ENCODE measurements at regions not wholly inside any gene's neighbourhood (a gene's known extent, or its start where the extent isn't known, plus 50 kb on each side); places are given as distances from the start of the nearest gene placed in this dataset.

DNA sequence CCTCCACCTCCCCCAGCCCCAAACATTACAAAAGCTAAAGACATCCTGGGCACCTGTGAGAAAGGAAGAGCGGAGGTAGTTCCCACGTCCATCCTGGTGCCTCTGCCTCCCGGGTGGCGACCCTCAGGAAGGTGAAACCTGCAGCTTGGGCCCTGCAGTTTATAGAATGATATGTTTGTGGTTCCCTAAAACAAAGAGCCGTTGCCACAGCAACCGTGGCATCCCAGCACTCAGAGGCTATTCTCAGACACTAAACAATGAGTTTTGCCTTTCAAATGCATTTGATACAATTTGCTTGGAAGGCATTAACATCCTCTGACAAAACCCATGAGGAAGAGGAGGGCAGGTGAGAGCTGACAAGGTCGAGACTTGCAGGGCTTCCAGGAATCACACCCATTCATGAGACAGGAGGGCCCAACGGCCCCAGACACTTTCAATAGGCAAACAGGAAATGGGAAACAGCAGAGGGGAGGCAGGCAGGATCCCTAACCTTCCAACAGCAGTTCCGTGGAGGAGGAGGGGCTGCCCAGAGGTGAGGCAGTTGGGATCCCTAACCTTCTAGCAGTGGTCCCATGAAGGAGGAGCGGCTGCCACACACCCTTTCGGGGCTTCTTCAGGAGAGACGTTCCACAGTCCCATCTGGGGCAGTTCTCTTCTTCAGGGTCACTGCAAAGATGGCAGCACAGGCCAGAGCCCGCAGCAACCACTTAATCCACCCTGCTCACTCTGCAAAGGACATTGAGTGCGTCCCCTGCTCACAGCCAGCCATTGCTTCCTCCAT, 379.2 kb downstream of the SHANK2 start:
- DNase-seq (ENCODE audit: low spot score): no peak

DNA sequence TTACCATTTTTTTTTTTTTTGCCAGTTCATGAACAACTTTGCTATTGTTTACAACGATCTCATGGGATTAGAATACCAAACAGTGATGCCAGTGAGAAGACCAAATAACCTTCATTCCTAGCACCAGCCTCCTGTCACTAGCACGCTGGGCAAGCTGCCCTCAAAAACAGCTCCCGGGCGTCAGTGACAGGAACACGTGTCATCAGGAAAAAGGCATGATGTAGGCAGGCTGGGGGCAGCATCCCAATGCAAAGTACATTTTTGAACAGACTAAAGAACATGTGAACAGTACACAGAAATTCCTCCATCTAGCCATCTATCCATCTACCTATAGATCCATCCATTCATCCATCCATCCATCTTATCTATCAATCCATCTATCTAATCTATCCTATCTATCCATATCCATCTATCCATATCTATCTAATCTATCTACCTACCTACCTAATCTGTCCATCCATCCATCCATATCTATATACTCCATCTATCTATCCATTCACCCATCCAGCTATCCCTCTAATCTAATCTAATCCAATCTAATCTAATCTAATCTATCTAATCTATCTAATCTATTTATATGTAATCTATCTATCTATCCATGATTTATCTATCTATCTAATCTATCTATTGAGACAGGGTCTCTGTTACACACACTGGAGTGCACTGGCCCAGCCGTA, 378.5 kb downstream of the SHANK2 start:
- DNase-seq (ENCODE audit: low spot score): no peak

DNA sequence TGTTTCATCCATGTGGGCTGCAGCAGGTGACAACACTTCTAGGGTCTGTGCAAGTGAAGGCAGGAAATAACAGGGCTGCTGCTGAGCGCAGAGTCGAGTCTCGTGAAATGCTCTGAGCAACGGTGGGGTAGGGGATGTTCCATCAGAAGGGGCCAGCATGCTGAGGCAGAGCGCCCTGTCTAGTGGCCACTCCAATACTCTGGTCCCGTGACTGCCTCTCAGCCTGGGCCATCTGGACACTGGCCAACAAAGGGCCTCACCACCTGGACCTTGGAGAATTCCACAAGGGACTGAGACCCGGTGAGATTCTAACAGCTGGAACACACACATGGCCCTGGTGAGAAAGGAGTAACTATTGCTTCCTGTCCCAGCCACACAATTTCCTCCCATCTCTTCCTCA, 375.7 kb downstream of the SHANK2 start:
- DNase-seq (ENCODE audit: low spot score): no peak

DNA sequence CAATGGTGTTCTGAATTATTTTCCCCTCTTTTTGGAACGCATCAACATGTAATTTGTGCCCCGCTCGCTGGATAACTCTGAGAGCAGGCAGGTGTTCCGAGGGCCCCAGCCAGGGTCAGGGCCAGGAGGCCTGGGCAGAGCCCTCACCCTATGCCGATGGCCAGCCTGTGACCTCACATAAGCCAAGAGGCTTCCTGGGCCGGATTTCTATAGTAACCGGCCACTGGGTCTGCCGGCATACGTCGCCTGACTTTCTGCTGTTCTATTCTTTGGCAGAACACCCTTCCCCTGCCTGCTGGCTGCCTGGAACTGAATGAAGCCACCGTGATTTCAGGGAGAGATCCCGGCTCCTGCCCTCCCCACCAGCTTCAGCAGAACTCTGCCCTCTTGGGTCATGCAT, 375.2 kb downstream of the SHANK2 start:
- DNase-seq (ENCODE audit: low spot score): no peak

DNA sequence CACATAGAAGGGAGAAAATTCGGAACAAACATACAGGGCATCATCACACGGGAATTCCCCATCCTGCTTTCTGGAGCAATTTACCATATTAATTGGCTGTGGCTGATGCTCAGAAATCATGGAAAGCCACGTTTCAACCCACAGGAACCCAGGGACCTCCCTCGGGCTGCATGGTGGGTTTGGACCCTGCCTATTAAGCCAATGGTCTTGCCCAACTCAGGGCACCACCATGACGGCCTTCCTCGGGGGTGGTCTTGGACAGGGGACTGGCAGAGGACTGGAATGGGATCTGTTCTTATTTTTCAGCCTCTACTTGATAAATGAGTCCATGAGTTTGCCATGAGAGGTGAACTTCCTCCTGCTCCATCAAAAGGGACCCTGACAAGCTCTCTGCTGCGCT, 374.0 kb downstream of the SHANK2 start:
- DNase-seq (ENCODE audit: low spot score): no peak

DNA sequence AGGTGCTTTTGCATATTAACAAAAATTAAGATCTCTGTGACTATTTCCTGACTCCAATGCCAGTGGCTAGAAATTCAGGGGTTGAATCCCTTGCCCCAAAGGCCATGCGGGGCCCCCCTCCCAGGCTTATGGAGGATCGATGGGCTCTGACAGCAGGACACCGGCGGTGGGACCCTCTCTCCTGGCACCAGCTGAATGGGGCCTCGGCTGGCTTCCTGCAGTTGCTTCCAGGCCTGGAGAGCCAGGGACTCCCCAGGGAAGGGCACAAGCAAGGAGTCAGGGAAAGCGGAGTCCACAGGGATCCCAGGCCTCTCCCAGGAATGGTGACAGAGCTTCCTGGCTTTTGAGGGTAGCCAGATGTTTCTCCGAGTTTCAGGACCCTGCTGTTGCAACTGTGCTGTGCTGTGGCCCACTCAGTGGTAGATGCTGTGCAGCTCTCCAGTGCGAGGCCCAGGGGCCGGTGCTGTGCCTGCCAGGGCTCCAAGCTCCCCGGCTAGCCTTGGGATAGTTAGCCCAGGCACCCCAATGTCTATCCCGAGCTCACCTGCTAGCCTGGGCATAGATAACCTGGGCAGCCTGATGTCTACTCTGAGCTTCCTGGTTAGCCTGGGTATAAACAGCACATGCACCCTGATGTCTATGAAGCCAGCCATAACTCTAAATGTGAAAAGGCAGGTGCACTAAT, 372.6 kb downstream of the SHANK2 start:
- no peak for DNase-seq (ENCODE audit: low spot score)

DNA sequence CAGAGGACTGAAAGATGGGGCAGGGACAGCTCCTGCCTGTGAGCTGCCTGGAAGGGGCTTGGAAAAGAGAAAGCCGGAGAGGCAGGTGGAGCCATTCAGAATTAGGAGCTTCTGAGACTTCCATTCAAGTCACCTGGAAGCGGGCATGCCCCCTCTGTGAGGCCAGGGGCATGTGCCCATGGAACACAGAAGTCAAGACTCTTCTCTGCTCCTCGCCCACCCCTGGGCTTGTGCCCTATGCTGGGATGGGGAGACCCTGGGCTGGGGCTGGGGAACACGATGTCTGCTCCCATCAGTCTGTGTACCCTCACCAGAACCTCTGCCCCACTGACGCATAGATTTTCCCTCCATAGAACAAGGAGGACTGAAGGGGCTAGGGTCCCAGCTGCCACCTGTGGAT, 372.0 kb downstream of the SHANK2 start:
- DNase-seq (ENCODE audit: low spot score): no peak

DNA sequence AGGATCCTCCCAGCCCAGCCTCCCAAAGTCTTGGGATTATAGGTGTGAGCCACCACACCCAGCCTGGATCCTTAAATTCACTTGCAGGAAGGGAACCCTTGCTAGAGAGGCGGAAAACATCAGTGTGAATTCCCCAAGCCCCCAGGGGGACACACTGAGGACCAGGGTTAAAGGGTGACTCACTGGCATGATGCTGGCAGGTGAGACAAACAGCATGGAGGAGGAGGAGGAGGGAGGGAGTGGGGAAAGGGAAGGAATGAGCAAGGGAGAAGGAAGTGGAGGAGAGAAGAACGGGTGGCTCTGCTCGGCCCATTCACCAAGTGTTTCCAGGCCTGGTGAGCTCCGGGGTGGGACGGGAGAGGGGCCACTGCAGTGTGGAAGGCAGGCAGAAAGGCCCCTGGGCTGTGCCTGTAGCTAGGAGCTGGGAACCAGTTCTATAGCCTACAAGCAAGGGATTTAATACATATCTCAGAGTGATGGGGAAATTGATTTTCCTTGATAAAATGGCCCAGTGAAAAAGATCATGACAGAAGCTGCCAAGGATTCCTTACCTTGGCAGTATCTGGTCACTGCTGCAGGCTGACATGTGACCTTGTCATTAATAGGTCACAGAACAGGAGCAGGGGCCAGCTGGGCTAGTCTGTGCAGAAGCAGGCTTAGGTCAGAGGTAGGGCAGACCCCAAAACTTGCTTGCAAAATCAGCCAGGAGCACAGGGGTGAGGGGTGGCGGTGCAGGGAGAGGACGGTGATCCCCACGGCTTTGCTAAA, 370.2 kb downstream of the SHANK2 start:
- DNase-seq (ENCODE audit: low spot score): no peak

DNA sequence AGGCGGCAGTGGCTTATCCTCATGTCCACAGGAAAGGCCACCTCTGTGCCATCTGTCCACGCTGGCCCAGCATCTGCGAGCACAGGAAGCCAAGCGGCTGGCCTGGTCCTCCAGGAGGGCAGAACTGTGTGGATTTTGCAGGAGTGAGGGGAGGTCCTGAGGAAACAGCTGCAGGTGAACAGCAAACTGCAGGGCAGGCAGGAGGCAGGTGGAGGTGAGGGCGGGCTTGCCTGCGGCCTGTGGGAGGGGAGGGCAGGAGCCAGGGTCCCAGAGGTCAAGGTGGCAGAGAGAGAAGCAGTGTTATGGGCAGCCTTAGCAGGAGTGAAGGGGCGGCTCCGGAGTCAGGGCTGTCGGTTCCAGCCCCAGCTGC, 369.7 kb downstream of the SHANK2 start:
- no peak for DNase-seq (ENCODE audit: low spot score)

DNA sequence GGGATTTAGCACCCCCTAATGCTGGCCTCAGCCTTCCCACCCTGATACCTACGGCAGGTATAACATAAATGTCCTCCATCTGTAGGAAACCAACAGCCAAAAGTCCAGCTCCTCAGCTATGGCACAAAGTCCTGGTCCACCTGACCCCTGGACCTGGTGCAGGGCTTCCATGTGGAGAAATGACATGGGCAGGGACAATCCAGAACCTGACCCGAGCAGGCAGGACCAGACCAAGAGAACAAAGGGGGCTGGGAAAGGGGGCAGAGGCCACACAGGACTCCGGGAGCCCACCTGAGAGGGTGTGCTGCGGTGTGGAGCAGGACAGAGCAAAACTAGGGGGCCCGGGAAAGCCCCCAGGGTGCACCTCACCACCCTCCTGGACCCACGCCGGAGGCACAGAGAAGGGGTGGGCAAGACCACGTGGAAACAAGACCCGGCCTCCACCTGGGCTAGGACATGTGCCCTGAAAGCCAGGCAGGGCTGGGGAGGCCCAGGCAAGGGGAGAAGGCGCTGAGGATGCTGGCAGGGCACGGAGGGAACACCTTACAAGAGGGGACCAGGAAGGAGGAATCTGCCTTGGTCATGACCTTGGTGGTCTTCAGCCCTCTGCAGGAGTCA, 368.9 kb downstream of the SHANK2 start:
- DNase-seq (ENCODE audit: low spot score): no peak

DNA sequence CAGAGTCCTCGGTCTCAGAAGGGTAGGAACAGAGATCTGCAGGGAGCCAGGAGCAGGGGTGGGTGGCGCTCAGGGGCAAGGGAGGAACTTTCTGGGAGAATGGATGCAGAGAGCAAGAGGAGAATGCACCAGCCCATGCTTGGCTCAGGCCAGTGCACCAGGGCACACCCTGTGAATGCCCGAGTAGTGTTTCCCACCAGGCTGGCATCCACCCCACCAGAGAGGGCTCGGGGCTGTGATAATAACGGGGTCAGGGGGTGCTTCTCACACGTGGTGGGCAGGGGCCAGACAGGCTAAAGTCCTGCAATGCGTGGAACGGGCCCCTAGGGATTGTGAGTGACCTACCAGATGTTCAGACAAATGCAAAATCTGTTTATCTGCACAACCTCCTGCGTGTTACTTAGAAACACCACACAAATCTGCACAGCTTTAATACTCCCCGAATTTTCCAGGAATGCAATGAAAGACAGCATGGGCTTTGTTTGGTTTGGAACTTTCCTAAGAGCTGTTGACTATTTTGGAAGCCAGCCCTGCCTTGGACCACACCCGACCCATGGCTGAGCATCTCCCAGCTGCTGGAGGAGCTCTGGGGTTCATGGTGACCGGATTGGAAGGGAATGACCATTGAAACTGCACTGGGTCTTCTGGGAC, 368.3 kb downstream of the SHANK2 start:
- DNase-seq (ENCODE audit: low spot score): no peak

DNA sequence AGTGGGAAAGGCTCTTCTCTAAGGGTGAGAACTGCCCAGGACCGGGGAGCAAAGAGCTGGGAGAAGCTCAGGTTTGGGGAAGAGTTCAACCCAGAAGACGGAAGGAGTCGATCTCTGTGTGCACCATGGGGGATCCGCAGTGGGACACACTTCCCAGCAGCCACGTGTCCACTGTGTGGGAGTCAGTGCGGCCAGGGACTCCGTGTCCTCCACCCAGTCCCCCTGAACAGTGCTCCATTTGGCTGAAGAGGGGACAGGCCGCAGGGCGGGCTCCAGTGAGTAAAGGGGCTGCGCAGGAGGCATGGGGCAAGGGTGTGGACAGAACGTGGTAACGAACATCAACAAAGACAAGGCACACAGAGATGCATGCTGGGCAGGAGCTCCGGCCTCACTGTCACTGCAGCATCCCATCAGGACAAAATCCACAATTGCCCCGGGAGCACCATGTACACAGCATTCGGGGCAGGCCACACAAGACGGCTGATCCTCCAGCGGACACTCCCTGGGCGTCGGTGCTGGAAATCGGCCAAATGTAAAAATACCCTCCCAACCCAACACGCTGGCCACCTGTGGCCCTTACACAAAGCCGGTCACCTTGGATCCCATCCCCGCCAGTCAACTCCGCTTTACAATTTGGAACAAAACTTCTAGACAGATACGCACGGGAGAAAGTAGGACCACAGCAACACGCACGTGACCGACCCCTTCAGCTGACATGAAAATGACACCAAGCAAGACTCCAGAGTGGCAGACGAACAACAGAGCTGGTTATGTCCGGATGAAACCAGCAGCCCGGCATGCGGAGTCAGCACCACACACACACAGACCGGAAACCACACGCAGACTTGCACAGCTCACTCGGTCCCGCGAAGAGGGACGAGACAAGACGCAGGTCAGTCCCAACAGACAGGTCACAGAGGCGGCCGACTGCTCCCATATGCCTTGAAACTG, 366.8 kb downstream of the SHANK2 start:
- DNase-seq (ENCODE audit: low spot score): no peak

DNA sequence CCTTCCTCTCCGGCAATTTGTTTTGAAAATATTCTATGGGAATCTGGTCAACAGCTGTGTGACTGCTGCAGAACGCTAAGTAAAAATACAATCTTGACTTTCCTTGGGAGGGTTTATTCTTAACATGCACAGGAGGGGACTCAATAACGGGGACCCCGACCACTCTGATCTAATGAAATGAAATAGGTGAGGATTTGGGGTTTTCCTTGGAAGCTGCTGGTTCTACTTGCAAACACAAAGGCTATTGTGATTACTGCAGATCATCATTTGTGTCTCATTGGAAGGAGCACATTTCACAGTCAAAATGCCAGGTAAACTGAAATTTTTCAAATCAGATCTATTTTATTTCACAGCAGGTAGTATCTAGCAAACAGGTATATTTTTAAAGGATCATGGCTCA, 366.1 kb downstream of the SHANK2 start:
- DNase-seq (ENCODE audit: low spot score): no peak

DNA sequence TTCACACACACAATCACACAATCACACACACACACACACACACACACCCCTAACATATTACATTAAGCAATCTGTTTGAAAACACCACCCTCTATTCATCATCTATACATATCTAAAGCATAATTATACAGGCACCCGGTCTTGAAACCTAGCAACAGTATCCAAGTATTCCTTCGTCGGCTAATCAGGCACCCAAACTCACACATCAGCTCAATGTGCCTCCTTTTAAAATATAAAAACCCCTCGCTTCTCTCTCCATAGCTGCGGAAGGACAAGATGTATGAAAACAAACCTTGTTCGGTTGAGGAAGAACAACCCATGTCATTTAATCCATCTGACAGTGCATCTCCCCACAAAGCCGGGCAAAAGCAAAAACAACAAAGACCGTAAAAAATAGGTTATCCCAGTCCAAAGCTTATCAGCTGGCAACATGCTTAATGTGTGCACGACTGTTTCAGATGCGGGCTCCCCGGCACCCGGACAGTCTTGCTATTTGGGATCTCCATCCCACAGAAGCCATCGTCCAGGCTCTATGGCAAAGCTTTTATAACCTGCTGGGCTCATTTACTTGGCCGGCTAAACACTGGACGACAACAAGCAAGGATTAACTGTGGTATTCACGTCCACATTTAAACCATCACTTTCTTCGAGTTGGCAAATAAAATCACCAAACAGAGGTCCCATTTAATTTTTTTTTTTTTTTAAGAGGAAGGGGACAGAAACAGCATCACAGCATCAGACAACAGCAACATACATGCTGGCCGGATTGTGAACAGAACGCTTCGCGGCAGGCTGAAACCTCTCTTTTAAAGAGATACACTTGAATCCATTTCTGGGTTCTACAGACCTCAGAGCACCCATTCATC, 365.5 kb downstream of the SHANK2 start:
- DNase-seq (ENCODE audit: low spot score): no peak

DNA sequence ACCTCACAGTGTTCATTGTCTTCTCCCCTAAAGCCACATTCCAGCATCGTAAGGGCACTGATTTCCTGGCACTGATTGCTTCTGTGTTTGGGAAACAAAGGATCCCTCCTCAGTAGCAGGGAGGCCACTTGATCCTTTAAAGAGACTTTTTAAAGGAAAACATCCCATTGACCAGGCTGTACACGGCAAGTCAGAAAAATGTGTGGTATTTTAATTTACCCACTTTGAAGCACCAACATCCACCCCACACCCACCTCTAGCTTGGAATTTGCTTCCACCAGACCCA, 364.9 kb downstream of the SHANK2 start:
- no peak for DNase-seq (ENCODE audit: low spot score)

DNA sequence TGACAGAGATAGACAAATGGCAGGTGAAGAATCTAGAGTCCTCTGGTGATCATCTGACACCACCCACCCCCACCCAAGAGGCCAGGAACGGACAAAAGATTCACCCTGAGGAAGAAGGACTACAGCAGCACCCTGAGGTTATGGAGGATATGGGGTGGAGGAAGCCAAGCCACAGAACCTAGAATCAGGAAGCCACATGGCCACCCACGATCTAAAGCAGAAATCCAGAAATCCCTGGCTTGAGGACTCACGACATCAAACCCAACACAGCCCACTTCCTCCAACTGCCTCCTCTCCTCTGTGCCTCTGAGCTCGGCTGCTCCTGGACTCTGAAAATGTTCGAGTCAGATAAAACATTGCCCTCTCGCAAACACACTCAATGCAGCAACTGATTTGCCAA, 364.3 kb downstream of the SHANK2 start:
- DNase-seq (ENCODE audit: low spot score): no peak

DNA sequence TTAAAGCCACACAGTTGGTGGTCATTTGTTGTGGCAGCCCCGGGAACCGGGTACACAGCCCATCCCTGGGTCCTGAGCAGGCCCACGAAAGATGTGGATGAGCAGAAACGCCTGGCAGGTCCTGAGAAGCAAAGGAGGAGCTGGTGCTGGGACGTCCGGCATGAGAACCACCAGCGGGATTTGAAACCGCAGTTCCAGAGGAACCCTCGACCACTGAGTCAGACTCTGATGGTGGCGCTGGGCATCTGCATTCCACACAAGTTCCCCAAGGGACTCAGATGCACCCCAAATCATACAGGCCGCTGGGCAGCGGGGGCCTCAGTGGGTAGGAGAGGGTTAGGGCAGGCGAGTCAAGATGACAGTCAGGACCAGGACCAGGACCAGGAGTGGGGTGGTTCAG, 363.0 kb downstream of the SHANK2 start:
- DNase-seq (ENCODE audit: low spot score): no peak

DNA sequence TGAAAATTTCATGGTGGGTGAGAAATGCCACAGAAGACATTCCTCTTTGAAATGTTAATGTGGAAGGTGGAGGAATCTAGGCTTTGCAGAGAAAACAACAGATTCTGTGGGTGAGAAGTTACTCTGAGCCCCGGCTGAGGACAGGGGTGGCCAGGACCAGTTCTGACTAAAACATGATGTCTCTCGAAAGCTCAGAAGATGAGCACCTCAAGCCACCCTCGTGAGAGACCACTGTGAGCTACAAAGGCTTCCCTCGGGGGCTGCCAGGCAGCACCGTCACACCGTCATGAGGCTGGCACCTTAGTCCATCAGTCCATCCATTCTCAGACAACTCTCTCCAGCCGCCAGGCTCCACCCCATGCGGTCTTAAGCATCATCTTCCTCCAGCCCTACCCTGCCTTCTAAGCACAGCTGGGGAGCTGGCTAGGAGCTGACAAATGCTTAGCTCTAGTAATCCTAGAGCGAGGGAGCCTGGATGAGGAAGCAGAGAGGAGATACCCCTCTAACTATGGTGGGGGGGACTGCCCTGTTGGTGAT, 360.5 kb downstream of the SHANK2 start:
- no peak for DNase-seq (ENCODE audit: low spot score)

DNA sequence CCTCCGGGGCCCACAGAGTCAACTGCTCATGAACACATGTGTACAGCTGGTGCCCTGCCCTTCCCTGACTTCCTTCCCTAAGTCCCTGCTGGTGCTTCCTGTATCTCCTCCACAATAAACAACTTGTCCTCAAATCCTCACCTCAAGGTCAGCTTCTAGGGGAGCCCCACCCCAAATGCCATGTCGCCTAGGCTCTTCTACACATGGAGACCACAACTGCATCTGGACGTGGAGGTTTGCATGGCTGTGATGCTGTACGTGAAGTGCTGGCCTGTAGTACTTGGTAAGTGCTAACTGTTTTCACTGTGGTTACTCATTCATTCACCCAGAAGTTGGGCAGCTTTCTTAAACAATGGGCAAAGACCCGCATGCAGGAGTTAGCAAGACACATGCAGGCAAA, 359.5 kb downstream of the SHANK2 start:
- no peak for DNase-seq (ENCODE audit: low spot score)

All from D341Med (cell line).